HG03095 (cell line): ENCODE measurements at regions not wholly inside any gene's neighbourhood (a gene's known extent, or its start where the extent isn't known, plus 50 kb on each side); places are given as distances from the start of the nearest gene placed in this dataset.
"Not testable (repeated sequence)": the region's sequence is repeated elsewhere in the genome, so short reads cannot be mapped to it uniquely, and the experiment has no call there.

Source experiments
- ATAC-seq: cut with Tn5 transposase; IDR thresholded peaks from one replicate; pipeline ENCODE4 v1.9.1; 2021; ENCODE audit warnings: moderate library complexity; ENCODE audit not compliant: unreplicated experiment

- no peak for ATAC-seq
These were observed 261.7 kb upstream of the GNPDA2 start for GRCh38 chr4:44988011-44988410.

DNA sequence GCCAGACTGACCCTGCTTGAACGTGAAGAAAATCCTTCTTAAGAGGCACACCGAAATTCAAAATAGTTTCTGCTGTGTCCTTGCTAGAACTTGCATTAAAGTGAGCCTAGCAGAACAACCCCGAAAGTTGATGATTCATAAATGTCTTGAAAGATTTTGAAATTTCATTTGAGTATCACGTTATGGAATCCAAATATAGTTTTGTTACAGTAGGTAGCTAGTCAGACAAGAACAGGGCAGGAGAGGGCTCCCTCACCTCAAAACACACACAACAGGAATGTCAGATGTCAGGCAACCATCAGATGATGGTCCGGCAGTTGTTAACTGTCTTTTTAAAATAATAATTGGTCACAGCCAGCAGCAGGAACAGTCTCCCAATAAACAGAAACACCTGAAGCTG is 259.6 kb upstream of the GNPDA2 start:
- no peak for ATAC-seq

- ATAC-seq = no peak
These were observed 258.8 kb upstream of the GNPDA2 start for GRCh38 chr4:44985152-44985551.

DNA sequence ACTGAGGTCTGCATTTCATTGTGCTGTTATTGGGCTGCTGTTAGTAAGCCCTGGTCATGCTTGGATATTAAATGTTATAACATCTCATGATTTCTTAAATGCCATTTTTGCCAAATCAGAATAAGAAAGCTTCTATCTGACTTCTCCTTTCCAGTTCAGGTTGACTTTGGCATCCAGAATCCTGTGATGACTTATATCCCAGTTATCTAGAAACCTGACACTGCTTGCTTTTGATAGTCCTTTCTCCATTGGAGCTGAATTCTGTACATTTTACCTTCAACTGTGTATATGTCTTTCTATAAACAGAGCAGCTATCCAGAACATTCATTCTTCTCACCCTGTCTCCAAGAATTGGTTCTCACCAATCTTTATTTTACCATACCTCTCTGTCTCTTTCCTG is 257.7 kb upstream of the GNPDA2 start:
- no peak for ATAC-seq

- ATAC-seq = no peak
These were observed 256.7 kb upstream of the GNPDA2 start for GRCh38 chr4:44983083-44983482.

GRCh38 chr4:44978020-44978419 is 251.7 kb upstream of the GNPDA2 start:
- ATAC-seq = no peak

DNA sequence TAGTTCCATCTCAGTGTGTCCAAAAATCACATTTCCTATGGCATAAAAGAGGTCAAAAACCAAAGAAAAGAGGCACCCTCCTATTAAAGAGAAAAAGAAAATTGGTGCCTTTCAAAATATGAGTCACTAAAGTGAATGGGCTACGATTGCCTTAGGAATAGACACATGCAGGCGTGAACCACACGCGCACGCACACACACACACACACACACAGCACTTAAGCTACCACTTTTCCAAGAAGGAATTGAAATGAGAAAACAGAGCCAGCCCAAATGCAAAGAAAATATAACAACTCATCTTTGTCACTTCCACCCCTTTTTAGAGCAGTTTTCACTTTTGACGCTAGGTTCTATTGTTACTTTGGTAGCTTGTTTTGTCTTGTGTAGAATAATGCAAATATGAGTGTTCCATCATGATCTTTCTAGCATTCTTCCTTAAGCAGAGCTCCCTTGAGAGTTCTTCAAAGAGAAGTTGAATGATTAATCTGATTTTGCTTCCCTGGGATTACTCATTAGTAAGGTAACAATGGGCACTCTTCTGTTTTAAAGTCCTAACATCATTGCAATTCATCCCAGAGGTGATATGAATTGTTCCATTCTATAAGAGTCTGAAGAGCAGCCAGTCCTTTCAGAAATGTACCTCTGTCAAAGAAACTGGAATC is 239.2 kb upstream of the GNPDA2 start:
- ATAC-seq = no peak

GRCh38 chr4:44964086-44964485 is 237.7 kb upstream of the GNPDA2 start:
- ATAC-seq = not testable (repeated sequence)

DNA sequence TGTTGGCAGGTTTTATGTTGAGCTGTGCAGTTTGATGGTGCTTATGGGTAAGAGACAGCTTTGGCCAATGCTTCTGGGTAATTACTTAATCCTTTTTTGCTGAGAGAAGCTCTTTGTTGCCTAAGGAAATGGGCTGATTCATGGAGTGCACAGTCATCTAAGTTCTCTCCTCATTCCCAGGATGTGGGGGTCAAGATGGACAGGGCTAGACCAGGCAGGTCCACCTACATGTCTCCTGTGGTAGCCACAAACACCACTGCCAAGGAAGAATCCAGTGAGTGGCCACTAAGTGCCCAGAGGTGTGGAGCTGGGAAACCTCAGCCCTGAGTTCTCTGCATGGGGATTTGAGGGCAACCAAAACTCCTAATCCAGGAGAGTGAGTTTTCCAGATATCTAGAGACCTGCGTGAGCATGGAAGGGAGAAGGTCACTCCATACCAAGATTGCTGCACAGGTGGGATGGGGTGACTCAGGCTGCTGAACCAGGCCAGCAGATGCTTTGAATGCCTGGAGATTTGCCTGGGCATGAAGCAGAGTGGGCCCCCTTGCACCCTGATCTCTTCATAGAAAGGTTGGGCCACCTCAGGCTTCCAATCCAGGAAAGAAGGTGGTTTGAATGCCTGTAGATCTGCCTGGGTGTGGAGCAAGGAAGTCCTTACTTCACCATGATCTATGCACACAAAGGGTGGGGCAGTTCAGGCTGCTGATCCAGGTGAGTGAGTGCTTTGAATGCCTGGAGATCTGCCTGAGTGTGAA is 234.8 kb upstream of the GNPDA2 start:
- ATAC-seq = no peak

DNA sequence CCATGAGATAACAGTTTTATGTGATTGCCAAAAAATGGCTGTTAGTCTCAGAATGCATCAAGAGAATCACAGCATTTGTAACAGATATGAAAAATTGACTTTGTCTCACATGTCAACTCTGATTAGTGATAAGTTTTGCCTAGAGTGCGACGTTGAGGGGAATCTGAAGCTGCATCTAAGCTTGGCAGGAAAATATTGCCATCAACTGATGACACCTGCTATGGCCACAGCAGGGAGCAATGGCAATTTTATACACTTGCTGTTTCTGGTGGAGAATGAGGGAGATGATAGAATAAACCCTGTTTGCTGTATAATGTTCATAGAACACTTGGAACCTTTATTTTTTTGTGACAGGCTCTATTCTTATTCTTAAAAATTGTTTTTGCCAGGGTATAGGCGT is 205.4 kb upstream of the GNPDA2 start:
- no peak for ATAC-seq

- ATAC-seq = no peak
These were observed 202.4 kb upstream of the GNPDA2 start for GRCh38 chr4:44928785-44929184.

- ATAC-seq = no peak
These were observed 201.3 kb upstream of the GNPDA2 start for GRCh38 chr4:44927399-44928380.

- no peak for ATAC-seq
These were observed 190.1 kb upstream of the GNPDA2 start for GRCh38 chr4:44916411-44916810.

GRCh38 chr4:44914748-44915147 is 188.4 kb upstream of the GNPDA2 start:
- no peak for ATAC-seq

DNA sequence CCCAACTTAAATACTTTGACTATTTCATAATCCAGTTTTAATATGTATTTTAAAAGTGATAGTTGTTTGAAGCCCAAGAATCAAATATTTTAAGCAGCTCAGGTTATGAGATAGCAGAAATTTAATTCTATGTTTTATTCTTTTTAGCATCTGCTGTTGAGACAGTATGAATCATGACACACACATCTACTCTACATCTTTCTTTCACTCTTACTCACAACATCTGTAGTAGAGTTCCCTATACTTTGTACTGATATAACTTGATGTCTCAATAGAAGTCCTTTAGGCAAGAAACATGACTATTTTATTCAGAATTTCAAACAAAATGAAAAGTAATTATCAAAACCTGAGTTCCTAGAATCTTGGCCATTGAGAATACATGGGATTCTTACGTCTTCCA is 187.9 kb upstream of the GNPDA2 start:
- ATAC-seq = no peak

- no peak for ATAC-seq
These were observed 186.6 kb upstream of the GNPDA2 start for GRCh38 chr4:44912980-44913379.

GRCh38 chr4:44908565-44908964 is 182.2 kb upstream of the GNPDA2 start:
- no peak for ATAC-seq

GRCh38 chr4:44872246-44872645 is 145.9 kb upstream of the GNPDA2 start:
- ATAC-seq = no peak

DNA sequence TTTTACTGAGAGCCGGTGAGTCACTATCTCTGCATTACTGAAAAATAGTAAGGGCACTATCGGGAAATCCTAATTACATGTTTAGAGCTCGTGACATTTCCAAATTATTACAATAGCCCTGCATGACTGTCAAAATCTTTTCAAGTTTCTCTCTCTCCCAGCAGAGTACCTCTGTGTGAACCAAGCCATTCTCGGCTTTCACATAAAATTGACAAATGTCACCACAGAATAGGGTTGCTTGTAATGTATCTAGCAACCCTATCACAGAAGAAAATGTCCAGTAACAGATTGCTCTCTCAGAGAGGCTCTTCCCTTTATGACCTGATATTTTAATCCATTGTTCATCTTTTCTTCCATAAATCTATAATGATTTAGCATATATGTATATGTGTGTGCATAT is 144.8 kb upstream of the GNPDA2 start:
- no peak for ATAC-seq

DNA sequence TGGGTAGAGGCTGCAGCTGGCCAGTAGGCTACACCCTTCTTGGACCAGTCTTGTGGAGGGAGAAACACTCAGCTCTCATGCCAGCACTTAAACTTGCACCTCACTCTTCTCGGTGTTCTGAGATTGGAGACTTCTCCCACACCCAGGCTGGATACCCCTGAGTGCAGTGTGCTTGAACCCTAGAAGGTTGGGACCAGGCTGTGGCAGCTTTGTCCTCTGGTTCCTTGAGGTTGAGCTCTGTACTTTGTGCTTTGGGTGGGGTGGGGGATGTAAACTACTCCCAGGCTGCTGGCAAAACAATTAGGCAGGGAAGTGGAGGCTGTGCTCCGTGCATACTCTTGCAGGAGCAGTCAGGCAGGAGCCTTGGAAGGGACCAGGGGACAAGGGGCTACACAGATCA is 143.6 kb upstream of the GNPDA2 start:
- ATAC-seq = no peak

DNA sequence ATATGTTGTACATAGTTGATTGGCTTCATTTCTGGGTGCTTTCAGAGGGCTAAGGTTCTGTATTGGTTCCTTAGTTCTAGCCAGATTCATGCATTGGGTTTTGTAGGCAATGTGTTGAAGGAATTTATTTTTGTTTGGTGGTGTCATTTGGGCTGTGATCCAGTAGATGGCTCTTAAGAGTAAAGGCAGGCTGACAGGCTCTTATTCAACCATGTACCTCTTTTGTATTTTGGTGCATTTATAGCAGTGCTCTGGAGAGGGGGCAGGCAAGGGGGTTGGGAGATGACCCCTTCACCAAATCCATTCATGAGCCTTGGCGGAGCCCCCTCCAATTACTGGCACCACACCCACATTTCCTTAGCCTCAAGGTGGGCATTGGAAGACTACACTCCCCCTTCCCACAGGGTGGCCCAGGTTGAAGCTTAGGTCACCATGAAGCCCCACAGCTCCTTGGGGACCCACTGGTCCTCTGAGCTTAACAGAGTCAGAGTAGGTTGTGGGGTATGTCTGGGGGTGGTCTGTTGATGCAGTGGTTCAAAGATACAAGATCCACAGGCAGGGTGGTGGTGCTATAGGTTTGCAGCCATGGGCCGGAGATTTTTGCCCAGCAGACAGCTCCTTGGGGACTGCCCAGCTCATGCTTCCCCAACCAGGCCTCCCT is 143.0 kb upstream of the GNPDA2 start:
- no peak for ATAC-seq
